ENCODE measurements at regions not wholly inside any gene's neighbourhood (a gene's known extent, or its start where the extent isn't known, plus 50 kb on each side); places are given as distances from the start of the nearest gene placed in this dataset.

- Histone ChIP-seq H3K4me3 (no peak overlapping the region), H3K4me1 (replicated peaks; ENCODE audit: insufficient read depth) (no peaks in the 10 kb centered on the region), H3K27me3 (ENCODE audit: insufficient read depth, low read depth) (no peaks in the 10 kb centered on the region), H4K20me1 (ENCODE audit: insufficient read depth) (no peaks in the 10 kb centered on the region), H3F3A (ENCODE audit: insufficient read depth, low read depth) (no peaks in the 10 kb centered on the region), H3K36me3 (ENCODE audit: low read depth) (no peaks in the 10 kb centered on the region), H3K4me2 (no peak overlapping the region), H3K79me2 (ENCODE audit: low read depth) (no peaks in the 10 kb centered on the region), H3K9me3 (ENCODE audit: insufficient read depth, low read depth) (no peaks in the 10 kb centered on the region), H3K9me2 (ENCODE audit: insufficient read depth) (no peaks in the 10 kb centered on the region), H2AFZ (no peak overlapping the region), H3K27ac (no peak overlapping the region)
- DNase-seq, result no peak
- intact Hi-C loops (cut with micrococcal nuclease; ENCODE audit: unreplicated experiment), result loop anchor here (10.0 kb wide), 1 partner anchor 794 kb away; no protein-coding TSS in a partner anchor
- TF ChIP-seq, protein P1, sequence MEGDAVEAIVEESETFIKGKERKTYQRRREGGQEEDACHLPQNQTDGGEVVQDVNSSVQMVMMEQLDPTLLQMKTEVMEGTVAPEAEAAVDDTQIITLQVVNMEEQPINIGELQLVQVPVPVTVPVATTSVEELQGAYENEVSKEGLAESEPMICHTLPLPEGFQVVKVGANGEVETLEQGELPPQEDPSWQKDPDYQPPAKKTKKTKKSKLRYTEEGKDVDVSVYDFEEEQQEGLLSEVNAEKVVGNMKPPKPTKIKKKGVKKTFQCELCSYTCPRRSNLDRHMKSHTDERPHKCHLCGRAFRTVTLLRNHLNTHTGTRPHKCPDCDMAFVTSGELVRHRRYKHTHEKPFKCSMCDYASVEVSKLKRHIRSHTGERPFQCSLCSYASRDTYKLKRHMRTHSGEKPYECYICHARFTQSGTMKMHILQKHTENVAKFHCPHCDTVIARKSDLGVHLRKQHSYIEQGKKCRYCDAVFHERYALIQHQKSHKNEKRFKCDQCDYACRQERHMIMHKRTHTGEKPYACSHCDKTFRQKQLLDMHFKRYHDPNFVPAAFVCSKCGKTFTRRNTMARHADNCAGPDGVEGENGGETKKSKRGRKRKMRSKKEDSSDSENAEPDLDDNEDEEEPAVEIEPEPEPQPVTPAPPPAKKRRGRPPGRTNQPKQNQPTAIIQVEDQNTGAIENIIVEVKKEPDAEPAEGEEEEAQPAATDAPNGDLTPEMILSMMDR (conservative IDR thresholded peaks at IDR 0.05), result no peak
- no peak for TF ChIP-seq EZH2 (IDR thresholded peaks at IDR 0.05; ENCODE audit: low read depth)
- ChIA-PET CTCF (no interaction called here), POLR2A (ENCODE audit: unreplicated experiment) (no interaction called here)
- BruUV-seq (replicated peaks), result no TSS peak
Measured at GRCh38 chr1:60769082-60769481, 313.3 kb upstream of the NFIA start.

DNA sequence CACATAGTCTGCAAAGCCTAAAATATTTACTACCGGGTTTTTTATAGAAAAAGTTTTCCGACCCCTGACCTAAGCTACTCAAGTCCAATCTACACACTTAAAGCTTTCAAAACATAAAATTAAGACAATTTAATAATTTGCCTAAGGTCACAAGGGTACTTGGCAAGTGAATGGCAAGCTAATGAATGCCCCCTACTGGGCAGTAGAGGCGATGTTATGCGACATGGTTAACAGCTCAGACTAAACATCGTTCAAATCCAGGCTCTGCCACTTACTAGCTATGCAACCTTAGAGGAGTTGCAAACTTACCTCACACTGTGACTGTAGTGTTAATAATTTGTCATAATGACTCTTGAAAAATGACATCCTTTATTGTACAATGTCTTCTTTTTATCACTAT lies 317.2 kb upstream of the NFIA start:
- H3K4me2 ChIP-seq, result no peak overlapping the region
- peak in 1 of 2 experiments; percentile 12 for DNase-seq
- TF ChIP-seq, protein P1 (conservative IDR thresholded peaks at IDR 0.05), result peak; percentile 74
- no peak for TF ChIP-seq EZH2 (IDR thresholded peaks at IDR 0.05; ENCODE audit: low read depth)
- intact Hi-C loops (cut with micrococcal nuclease; ENCODE audit: unreplicated experiment), result loop anchor here (1.0 to 10.0 kb wide), 2 partner anchors 484 to 790 kb away; no protein-coding TSS in a partner anchor
- POLR2A ChIA-PET (ENCODE audit: unreplicated experiment), result interaction anchor here (0.6 kb wide), 1 partner anchor 269 kb away, joined by 7 read pairs; no protein-coding TSS in a partner anchor
- H3K4me3 ChIP-seq, result no peak overlapping the region
- H3K79me2 ChIP-seq (ENCODE audit: low read depth), result no peaks in the 10 kb centered on the region
- no peak overlapping the region for H2AFZ ChIP-seq
- no peaks in the 10 kb centered on the region for H4K20me1 ChIP-seq (ENCODE audit: insufficient read depth)
- no peaks in the 10 kb centered on the region for H3K27me3 ChIP-seq (ENCODE audit: insufficient read depth, low read depth)
- no peaks in the 10 kb centered on the region for H3K36me3 ChIP-seq (ENCODE audit: low read depth)
- no peaks in the 10 kb centered on the region for H3K9me3 ChIP-seq (ENCODE audit: insufficient read depth, low read depth)
- CTCF ChIA-PET, result interaction anchor here (0.5 to 1.5 kb wide), 3 partner anchors 109 to 484 kb away, joined by 3 to 17 read pairs (median 3); no protein-coding TSS in a partner anchor
- no TSS peak for BruUV-seq (replicated peaks)
- H3F3A ChIP-seq (ENCODE audit: insufficient read depth, low read depth), result no peaks in the 10 kb centered on the region
- no peaks in the 10 kb centered on the region for H3K4me1 ChIP-seq (replicated peaks; ENCODE audit: insufficient read depth)
- H3K9me2 ChIP-seq (ENCODE audit: insufficient read depth), result no peaks in the 10 kb centered on the region
- no peak overlapping the region for H3K27ac ChIP-seq

- Histone ChIP-seq H3K9me3 (ENCODE audit: insufficient read depth, low read depth) (no peaks in the 10 kb centered on the region), H3K27me3 (ENCODE audit: insufficient read depth, low read depth) (no peaks in the 10 kb centered on the region), H3K4me3 (no peak overlapping the region), H2AFZ (no peak overlapping the region), H3K4me1 (replicated peaks; ENCODE audit: insufficient read depth) (no peaks in the 10 kb centered on the region), H3K4me2 (no peak overlapping the region), H3F3A (ENCODE audit: insufficient read depth, low read depth) (no peaks in the 10 kb centered on the region), H3K9me2 (ENCODE audit: insufficient read depth) (no peaks in the 10 kb centered on the region), H4K20me1 (ENCODE audit: insufficient read depth) (no peaks in the 10 kb centered on the region), H3K27ac (no peak overlapping the region), H3K79me2 (ENCODE audit: low read depth) (no peaks in the 10 kb centered on the region), H3K36me3 (ENCODE audit: low read depth) (no peaks in the 10 kb centered on the region)
- TF ChIP-seq EZH2 (IDR thresholded peaks at IDR 0.05; ENCODE audit: low read depth), result no peak
- TF ChIP-seq, protein P1 (conservative IDR thresholded peaks at IDR 0.05), result no peak
- intact Hi-C loops (cut with micrococcal nuclease; ENCODE audit: unreplicated experiment), result loop anchor here (10.0 kb wide), 1 partner anchor 790 kb away; no protein-coding TSS in a partner anchor
- no TSS peak for BruUV-seq (replicated peaks)
- DNase-seq, result no peak
- ChIA-PET POLR2A (ENCODE audit: unreplicated experiment) (interaction anchor here (0.6 kb wide), 1 partner anchor 285 kb away, joined by 8 read pairs; no protein-coding TSS in a partner anchor), CTCF (interaction anchor here (1.5 kb wide), 1 partner anchor 483 kb away, joined by 17 read pairs; no protein-coding TSS in a partner anchor)
Measured at GRCh38 chr1:60764489-60764888, 317.9 kb upstream of the NFIA start.
